ENCODE measurements at regions not wholly inside any gene's neighbourhood (a gene's known extent, or its start where the extent isn't known, plus 50 kb on each side); places are given as distances from the start of the nearest gene placed in this dataset.
"Not testable (repeated sequence)": the region's sequence is repeated elsewhere in the genome, so short reads cannot be mapped to it uniquely, and the experiment has no call there.

- no peak for DNase-seq (ENCODE audit: low read depth)
Measured at GRCh38 chr2:38483776-38484501, 106.9 kb upstream of the ATL2 start.

- DNase-seq (ENCODE audit: low read depth): not testable (repeated sequence)
Measured at GRCh38 chr2:38482710-38483109, 105.6 kb upstream of the ATL2 start.

GRCh38 chr2:38480617-38481016 lies 103.5 kb upstream of the ATL2 start:
- DNase-seq (ENCODE audit: low read depth): no peak

GRCh38 chr2:38477006-38477405 lies 99.9 kb upstream of the ATL2 start:
- no peak for DNase-seq (ENCODE audit: low read depth)

- DNase-seq (ENCODE audit: low read depth): no peak
Measured at GRCh38 chr2:38475567-38475881, 98.5 kb upstream of the ATL2 start.

GRCh38 chr2:38474715-38475566 lies 97.9 kb upstream of the ATL2 start:
- no peak for DNase-seq (ENCODE audit: low read depth)

GRCh38 chr2:38474021-38474456 lies 97.0 kb upstream of the ATL2 start:
- no peak for DNase-seq (ENCODE audit: low read depth)

GRCh38 chr2:38473333-38474005 lies 96.4 kb upstream of the ATL2 start:
- DNase-seq (ENCODE audit: low read depth): no peak

- DNase-seq (ENCODE audit: low read depth): no peak
Measured at GRCh38 chr2:38470115-38470514, 93.0 kb upstream of the ATL2 start.

- DNase-seq (ENCODE audit: low read depth): no peak
Measured at GRCh38 chr2:38467768-38468455, 90.8 kb upstream of the ATL2 start.

- peak; percentile 28 for DNase-seq (ENCODE audit: low read depth)
Measured at GRCh38 chr2:38466876-38467767, 90.0 kb upstream of the ATL2 start.

- no peak for DNase-seq (ENCODE audit: low read depth)
Measured at GRCh38 chr2:38466409-38466808, 89.3 kb upstream of the ATL2 start.

- DNase-seq (ENCODE audit: low read depth): no peak
Measured at GRCh38 chr2:38465789-38466127, 88.7 kb upstream of the ATL2 start.

- no peak for DNase-seq (ENCODE audit: low read depth)
Measured at GRCh38 chr2:38464971-38465788, 88.1 kb upstream of the ATL2 start.

GRCh38 chr2:38463752-38464151 lies 86.7 kb upstream of the ATL2 start:
- no peak for DNase-seq (ENCODE audit: low read depth)

GRCh38 chr2:38462121-38462661 lies 85.1 kb upstream of the ATL2 start:
- DNase-seq (ENCODE audit: low read depth): peak; percentile 68

GRCh38 chr2:38461470-38461869 lies 84.4 kb upstream of the ATL2 start:
- no peak for DNase-seq (ENCODE audit: low read depth)

GRCh38 chr2:38460313-38460712 lies 83.2 kb upstream of the ATL2 start:
- DNase-seq (ENCODE audit: low read depth): no peak

- no peak for DNase-seq (ENCODE audit: low read depth)
Measured at GRCh38 chr2:38454081-38454480, 77.0 kb upstream of the ATL2 start.

- not testable (repeated sequence) for DNase-seq (ENCODE audit: low read depth)
Measured at GRCh38 chr2:38451778-38452177, 74.7 kb upstream of the ATL2 start.

Measured in fibroblast of the conjunctiva (primary cell).